Choroid plexus epithelial cell (primary cell): ENCODE measurements at regions not wholly inside any gene's neighbourhood (a gene's known extent, or its start where the extent isn't known, plus 50 kb on each side); places are given as distances from the start of the nearest gene placed in this dataset.

Experiments used
- DNase-seq: peaks from one replicate; pipeline ENCODE4 v3.0.0-alpha.2; 2010; ENCODE audit warnings: low read depth
- H3K4me3 ChIP-seq: 2 replicates; pipeline ENCODE4 v1.5.1; 2011; ENCODE audit warnings: low read depth, mild to moderate bottlenecking, control low read depth, low read length, moderate library complexity
- TF ChIP-seq, protein P1 (sequence below): conservative IDR thresholded peaks from 2 replicates; pipeline ENCODE4 v1.5.1; 2011; ENCODE audit warnings: low read depth, mild to moderate bottlenecking, control low read depth, inconsistent platforms, low read length, moderate library complexity

DNA sequence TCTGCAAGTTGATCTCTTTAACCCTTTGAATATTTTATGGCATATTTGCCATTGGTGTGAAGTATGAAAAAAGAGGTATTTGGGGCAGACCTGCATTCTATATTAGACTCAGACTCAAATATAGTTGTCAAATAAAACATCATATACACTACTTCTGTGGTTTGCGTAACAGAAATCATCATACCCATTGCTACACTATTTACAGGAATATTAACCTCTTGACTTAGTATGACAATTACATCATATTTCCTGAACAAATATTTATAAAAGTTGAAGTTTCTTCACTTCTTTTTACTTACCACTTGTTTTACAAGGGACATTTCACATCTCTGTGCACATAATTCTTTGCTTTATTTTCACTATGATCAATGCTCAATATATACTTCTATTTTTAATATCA, 206.0 kb downstream of the HAO1 start:
- no peak overlapping the region for H3K4me3 ChIP-seq
- TF ChIP-seq, protein P1, sequence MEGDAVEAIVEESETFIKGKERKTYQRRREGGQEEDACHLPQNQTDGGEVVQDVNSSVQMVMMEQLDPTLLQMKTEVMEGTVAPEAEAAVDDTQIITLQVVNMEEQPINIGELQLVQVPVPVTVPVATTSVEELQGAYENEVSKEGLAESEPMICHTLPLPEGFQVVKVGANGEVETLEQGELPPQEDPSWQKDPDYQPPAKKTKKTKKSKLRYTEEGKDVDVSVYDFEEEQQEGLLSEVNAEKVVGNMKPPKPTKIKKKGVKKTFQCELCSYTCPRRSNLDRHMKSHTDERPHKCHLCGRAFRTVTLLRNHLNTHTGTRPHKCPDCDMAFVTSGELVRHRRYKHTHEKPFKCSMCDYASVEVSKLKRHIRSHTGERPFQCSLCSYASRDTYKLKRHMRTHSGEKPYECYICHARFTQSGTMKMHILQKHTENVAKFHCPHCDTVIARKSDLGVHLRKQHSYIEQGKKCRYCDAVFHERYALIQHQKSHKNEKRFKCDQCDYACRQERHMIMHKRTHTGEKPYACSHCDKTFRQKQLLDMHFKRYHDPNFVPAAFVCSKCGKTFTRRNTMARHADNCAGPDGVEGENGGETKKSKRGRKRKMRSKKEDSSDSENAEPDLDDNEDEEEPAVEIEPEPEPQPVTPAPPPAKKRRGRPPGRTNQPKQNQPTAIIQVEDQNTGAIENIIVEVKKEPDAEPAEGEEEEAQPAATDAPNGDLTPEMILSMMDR = no peak
- DNase-seq = no peak

DNA sequence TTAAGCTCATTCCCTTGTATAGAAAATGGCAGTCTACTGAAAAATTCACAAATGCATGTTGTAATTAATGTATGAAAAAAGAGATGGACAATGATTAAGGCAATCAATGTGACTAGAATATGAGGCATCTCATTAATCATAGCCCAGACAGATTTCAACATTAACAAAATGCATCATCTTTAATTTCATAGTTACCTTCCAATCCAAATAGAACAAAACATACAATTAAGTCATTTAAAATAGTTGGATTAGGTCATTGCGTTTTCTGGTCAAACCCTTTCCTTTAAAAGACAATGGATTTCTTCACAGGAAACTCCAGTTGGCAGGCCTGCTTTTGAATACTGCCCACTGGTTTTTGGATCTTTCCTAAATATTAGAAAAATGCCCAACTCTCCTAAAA, 203.9 kb downstream of the HAO1 start:
- no peak overlapping the region for H3K4me3 ChIP-seq
- no peak for DNase-seq
- TF ChIP-seq, protein P1 = no peak

DNA sequence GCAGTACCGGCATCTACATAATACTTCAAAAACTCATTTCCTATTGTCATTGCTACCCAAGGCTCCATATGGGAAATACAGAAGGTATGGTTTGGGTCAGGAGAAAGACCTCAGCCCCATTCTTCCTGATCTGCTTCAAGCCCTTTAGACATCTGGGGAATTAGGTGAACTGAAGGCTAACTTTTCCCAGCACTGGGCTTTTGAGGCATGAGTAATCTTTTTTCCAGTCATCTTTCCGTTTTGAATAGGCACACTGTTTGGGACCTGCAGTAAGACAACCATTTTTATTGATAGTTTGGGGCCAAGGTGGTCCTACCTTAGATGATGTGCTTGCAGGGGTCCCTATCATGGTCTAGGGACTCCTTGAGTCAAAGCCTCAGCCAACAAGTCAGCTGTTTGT, 198.4 kb downstream of the HAO1 start:
- TF ChIP-seq, protein P1 = no peak
- DNase-seq = no peak
- no peak overlapping the region for H3K4me3 ChIP-seq

DNA sequence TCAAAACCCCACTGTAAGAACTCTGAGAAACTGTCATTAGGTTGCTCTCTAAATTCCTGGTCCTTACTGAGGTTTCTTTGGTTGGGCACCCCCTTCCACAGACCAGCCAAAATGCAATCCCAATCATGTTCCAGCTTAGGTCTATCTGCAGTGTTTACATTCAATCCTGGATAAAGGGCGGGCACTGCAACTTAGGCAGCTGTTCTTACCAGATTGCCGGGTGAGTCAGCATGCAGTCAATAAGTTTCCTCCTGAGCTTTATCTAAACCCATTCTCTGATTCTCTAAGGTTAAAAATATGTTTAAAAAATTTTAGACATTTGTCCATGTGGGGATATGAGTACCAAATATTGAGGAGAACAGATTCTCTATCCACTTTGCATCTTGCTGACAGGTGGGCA, 197.8 kb downstream of the HAO1 start:
- no peak overlapping the region for H3K4me3 ChIP-seq
- DNase-seq = peak; percentile 79
- TF ChIP-seq, protein P1 = no peak

DNA sequence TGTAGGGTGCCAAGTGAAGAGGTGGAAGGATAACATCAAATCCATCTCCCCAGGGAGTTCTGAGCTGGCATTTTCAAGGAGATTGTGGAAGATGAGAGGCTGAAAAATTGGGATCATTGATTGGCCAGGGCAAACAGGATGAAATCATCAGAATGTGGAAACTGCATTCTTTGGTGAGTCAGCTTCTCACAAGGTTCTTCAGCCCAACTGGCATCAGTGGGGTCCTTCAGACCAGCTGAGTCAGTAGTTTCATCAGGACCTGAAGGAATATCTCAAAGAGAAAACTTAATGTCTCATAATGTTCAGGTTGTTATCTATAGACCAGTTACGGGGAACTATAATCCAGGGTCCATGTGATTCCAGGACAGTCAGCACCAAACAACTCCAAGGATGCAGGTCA, 195.8 kb downstream of the HAO1 start:
- H3K4me3 ChIP-seq = no peak overlapping the region
- TF ChIP-seq, protein P1 = no peak
- DNase-seq = peak; percentile 85

DNA sequence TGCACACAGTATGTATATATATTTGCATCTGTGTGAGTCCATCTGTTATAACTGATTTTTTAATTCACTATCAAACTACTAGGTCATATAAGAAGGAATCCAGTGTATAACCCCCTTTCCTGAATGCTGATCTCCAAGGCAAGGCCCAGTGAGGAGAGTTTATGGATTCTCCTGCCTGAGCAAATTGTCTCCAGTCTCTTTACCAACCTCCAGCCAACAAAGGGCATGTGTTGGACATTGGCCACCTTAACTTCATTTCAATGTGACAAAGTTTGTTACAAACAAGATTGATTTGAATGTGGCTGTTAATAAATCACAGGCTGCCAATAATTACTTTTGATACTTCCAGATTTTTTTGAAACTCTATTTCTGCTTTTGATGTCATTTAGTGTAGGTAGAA, 191.6 kb downstream of the HAO1 start:
- TF ChIP-seq, protein P1 = no peak
- no peak overlapping the region for H3K4me3 ChIP-seq
- DNase-seq = no peak

DNA sequence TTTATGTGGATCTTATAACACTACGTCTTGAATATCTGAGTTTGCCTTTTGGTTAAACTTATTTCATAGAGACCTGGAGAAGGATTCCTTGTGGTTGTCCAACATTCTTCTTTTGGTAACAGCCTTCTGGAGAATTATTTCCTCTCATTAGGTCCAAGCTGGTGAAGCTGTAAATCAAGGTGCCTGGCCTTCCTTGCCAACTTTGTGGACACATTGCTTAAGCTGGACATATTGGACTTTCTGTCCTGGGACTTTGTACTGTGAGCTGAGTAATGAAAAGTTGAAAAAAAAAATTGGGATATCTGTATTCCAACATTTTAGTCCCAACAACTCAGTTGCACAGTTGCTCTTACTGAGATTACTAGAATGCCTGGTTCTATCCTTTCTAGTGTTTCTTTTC, 186.2 kb downstream of the HAO1 start:
- TF ChIP-seq, protein P1 = no peak
- DNase-seq = no peak
- no peak overlapping the region for H3K4me3 ChIP-seq
